OCI-LY7 (cell line): ENCODE measurements at regions not wholly inside any gene's neighbourhood (a gene's known extent, or its start where the extent isn't known, plus 50 kb on each side); places are given as distances from the start of the nearest gene placed in this dataset.

Source experiments
- BruUV-seq: library from RNA; stranded (reverse); fragments of 400-500 nt; replicated peaks from 2 replicates; lab custom pipeline; 2021; lab: Mats Ljungman, UMichigan
- CTCF ChIA-PET: fragments of 300-600 bp; sonication (Branson Sonifier 250); formaldehyde crosslinking; loops from one replicate; lab custom pipeline; 2022; ENCODE audit warnings: antibody characterized with exemption; ENCODE audit not compliant: unreplicated experiment; lab: Charles Lee
- POLR2A ChIA-PET: fragments of 300-600 bp; sonication (Branson Sonifier 250); formaldehyde crosslinking; loops from one replicate; lab custom pipeline; 2022; ENCODE audit warnings: antibody characterized with exemption; lab: Charles Lee
- DNase-seq: peaks from one replicate; pipeline ENCODE4 v3.0.0-alpha.2; 2015; ENCODE audit warnings: low spot score
- H2AFZ ChIP-seq: fragments of 200-600 bp; sonication (generic), shearing (Covaris generic); 2 replicates; pipeline ENCODE4 v1.6.1; 2014; ENCODE audit warnings: mild to moderate bottlenecking, antibody characterized with exemption, low read length, moderate library complexity
- H3K27ac ChIP-seq: fragments of 200-600 bp; sonication (generic); 2 replicates; pipeline ENCODE4 v1.5.1; 2014; ENCODE audit warnings: mixed run types, low read depth, mild to moderate bottlenecking, moderate library complexity, low read length, inconsistent platforms; ENCODE audit not compliant: poor library complexity, severe bottlenecking
- H3K36me3 ChIP-seq: fragments of 200-600 bp; sonication (generic); 2 replicates; pipeline ENCODE4 v1.6.1; 2014; ENCODE audit warnings: mild to moderate bottlenecking, antibody characterized with exemption, low read length, moderate library complexity, mixed read lengths; ENCODE audit not compliant: insufficient read depth
- H3K4me1 ChIP-seq: fragments of 200-600 bp; sonication (generic); 2 replicates; pipeline ENCODE4 v1.5.1; 2014; ENCODE audit warnings: mild to moderate bottlenecking, low read length; ENCODE audit not compliant: insufficient read depth, poor library complexity, severe bottlenecking
- H3K4me2 ChIP-seq: fragments of 200-600 bp; sonication (generic); 2 replicates; pipeline ENCODE4 v1.6.1; 2014; ENCODE audit warnings: mild to moderate bottlenecking, low read length
- H3K4me3 ChIP-seq: fragments of 200-600 bp; sonication (generic); 2 replicates; pipeline ENCODE4 v1.5.1; 2014; ENCODE audit warnings: mild to moderate bottlenecking, low read depth, low read length; ENCODE audit not compliant: poor library complexity, severe bottlenecking
- H3K79me2 ChIP-seq: fragments of 200-600 bp; sonication (generic); 2 replicates; pipeline ENCODE4 v1.6.1; 2016; ENCODE audit warnings: low read depth, mild to moderate bottlenecking, low read length, moderate library complexity, mixed read lengths; ENCODE audit not compliant: insufficient read depth
- H3K9me2 ChIP-seq: fragments of 200-600 bp; sonication (generic); 2 replicates; pipeline ENCODE4 v1.6.1; 2016; ENCODE audit warnings: mild to moderate bottlenecking, low read length, mixed read lengths; ENCODE audit not compliant: insufficient read depth
- H3K9me3 ChIP-seq: fragments of 200-600 bp; sonication (generic); 2 replicates; pipeline ENCODE4 v1.6.1; 2014; ENCODE audit warnings: mild to moderate bottlenecking, mixed run types, low read length, mixed read lengths
- H4K20me1 ChIP-seq: fragments of 200-600 bp; sonication (generic); 2 replicates; pipeline ENCODE4 v1.6.1; 2014; ENCODE audit warnings: mild to moderate bottlenecking, antibody characterized with exemption, low read length, moderate library complexity, mixed read lengths; ENCODE audit not compliant: insufficient read depth
- EZH2phosphoT487 ChIP-seq: fragments of 200-600 bp; sonication (generic); IDR thresholded peaks from 2 replicates; pipeline ENCODE4 v1.6.1; 2018; ENCODE audit warnings: low read depth, borderline replicate concordance, mild to moderate bottlenecking, mixed run types, antibody characterized with exemption, low read length, moderate library complexity, mixed read lengths
- intact Hi-C: fragments of 100-400 bp; cut with micrococcal nuclease; formaldehyde crosslinking; loops from one replicate; pipeline ENCODE4 v1.10.0; 2022; ENCODE audit not compliant: unreplicated experiment
- TF ChIP-seq, protein P1 (sequence below): fragments of 200-600 bp; sonication (generic); conservative IDR thresholded peaks from 2 replicates; pipeline ENCODE4 v1.5.1; 2014; ENCODE audit warnings: mild to moderate bottlenecking, antibody characterized with exemption, low read length, moderate library complexity, mixed read lengths

DNA sequence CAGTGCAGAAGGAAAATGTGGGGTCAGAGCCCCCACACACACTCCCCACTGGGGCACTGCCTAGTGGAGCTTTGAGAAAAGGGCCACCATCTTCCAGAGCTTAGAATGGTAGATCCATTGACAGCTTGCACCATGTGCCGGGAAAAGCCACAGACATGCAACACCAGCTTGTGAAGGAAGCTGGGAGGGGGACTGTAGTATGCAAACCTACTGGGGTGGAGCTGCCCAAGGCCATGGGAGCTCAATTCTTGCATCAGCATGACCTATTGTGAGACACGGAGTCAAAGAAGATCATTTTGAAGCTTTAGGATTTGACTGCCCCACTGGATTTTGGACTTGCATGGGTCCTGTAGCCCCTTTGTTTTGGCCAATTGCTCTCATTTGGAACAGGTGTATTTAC is 142.8 kb upstream of the ARHGEF9 start:
- H3K79me2 ChIP-seq: no peaks in the 10 kb centered on the region
- ChIA-PET CTCF (interaction anchor here (0.9 kb wide), 1 partner anchor 9 kb away, joined by 3 read pairs; no protein-coding TSS in a partner anchor), POLR2A (no interaction called here)
- no peak overlapping the region for H3K4me2 ChIP-seq
- no peak for DNase-seq
- no peak overlapping the region for H3K27ac ChIP-seq
- BruUV-seq: no TSS peak
- H3K4me3 ChIP-seq: no peak overlapping the region
- no peaks in the 10 kb centered on the region for H3K9me2 ChIP-seq
- H3K4me1 ChIP-seq: no peaks in the 10 kb centered on the region
- intact Hi-C loops: no loop called here
- no peaks in the 10 kb centered on the region for H3K9me3 ChIP-seq
- no peak overlapping the region for H2AFZ ChIP-seq
- H3K36me3 ChIP-seq: no peaks in the 10 kb centered on the region
- H4K20me1 ChIP-seq: no peaks in the 10 kb centered on the region
- TF ChIP-seq, protein P1, sequence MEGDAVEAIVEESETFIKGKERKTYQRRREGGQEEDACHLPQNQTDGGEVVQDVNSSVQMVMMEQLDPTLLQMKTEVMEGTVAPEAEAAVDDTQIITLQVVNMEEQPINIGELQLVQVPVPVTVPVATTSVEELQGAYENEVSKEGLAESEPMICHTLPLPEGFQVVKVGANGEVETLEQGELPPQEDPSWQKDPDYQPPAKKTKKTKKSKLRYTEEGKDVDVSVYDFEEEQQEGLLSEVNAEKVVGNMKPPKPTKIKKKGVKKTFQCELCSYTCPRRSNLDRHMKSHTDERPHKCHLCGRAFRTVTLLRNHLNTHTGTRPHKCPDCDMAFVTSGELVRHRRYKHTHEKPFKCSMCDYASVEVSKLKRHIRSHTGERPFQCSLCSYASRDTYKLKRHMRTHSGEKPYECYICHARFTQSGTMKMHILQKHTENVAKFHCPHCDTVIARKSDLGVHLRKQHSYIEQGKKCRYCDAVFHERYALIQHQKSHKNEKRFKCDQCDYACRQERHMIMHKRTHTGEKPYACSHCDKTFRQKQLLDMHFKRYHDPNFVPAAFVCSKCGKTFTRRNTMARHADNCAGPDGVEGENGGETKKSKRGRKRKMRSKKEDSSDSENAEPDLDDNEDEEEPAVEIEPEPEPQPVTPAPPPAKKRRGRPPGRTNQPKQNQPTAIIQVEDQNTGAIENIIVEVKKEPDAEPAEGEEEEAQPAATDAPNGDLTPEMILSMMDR: no peak
- no peak for TF ChIP-seq EZH2phosphoT487

DNA sequence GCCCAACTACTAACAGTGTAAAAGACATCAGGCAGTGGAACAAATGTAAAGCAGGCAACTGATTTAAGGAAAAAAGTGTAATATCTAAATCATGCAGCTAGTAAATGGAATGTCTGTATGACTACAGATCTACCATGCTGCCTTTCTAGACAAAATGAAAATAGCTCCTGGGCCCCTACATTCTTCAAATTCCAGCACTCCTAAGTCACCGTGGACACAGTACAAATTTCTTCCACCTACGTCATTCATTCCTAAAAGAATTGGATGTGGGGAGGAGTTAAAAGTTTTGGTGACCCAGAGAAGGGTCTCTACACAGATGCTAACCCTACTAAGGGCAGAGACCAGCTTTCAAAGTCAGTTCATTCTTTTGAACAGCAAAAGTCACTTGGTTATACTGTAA is 137.2 kb upstream of the ARHGEF9 start:
- no peaks in the 10 kb centered on the region for H3K9me2 ChIP-seq
- no peak overlapping the region for H3K4me2 ChIP-seq
- TF ChIP-seq EZH2phosphoT487: no peak
- TF ChIP-seq, protein P1: no peak
- no TSS peak for BruUV-seq
- no peaks in the 10 kb centered on the region for H3K9me3 ChIP-seq
- no peak for DNase-seq
- intact Hi-C loops: no loop called here
- ChIA-PET CTCF (no interaction called here), POLR2A (no interaction called here)
- no peaks in the 10 kb centered on the region for H3K36me3 ChIP-seq
- H3K79me2 ChIP-seq: no peaks in the 10 kb centered on the region
- no peaks in the 10 kb centered on the region for H4K20me1 ChIP-seq
- no peak overlapping the region for H2AFZ ChIP-seq
- H3K27ac ChIP-seq: no peak overlapping the region
- no peaks in the 10 kb centered on the region for H3K4me1 ChIP-seq
- no peak overlapping the region for H3K4me3 ChIP-seq

DNA sequence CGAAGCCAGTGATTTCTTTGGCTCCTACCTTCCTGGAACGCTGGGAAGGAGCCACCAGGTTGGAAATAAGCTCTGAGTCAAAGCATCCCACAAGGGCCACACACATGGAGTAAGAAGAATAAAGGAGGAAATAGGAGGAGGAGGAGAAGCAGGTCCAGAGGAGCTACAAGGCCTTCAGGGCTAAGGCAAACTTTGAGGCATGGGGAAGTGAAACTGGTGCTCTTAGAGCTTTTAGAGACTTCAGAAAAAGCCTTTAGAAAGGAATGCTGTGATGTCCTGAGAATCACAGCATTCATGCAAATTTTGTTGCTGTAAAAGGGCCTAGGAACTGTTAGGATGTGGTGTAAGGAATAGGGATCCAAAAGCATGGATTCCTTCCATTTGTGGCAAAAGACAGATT is 135.9 kb upstream of the ARHGEF9 start:
- peak; percentile 1 for DNase-seq
- intact Hi-C loops: no loop called here
- Histone ChIP-seq H3K36me3 (no peaks in the 10 kb centered on the region), H2AFZ (no peak overlapping the region), H4K20me1 (no peaks in the 10 kb centered on the region), H3K79me2 (no peaks in the 10 kb centered on the region), H3K9me3 (no peaks in the 10 kb centered on the region), H3K27ac (no peak overlapping the region), H3K4me2 (no peak overlapping the region), H3K9me2 (no peaks in the 10 kb centered on the region), H3K4me3 (no peak overlapping the region), H3K4me1 (no peaks in the 10 kb centered on the region)
- CTCF ChIA-PET: no interaction called here
- POLR2A ChIA-PET: no interaction called here
- TF ChIP-seq EZH2phosphoT487: no peak
- BruUV-seq: no TSS peak
